ENCODE measurements at regions not wholly inside any gene's neighbourhood (a gene's known extent, or its start where the extent isn't known, plus 50 kb on each side); places are given as distances from the start of the nearest gene placed in this dataset.

GRCh38 chr2:138949517-138949916, 169.3 kb upstream of the NXPH2 start:
- TF ChIP-seq GATA3 (IDR thresholded peaks at IDR 0.05; ENCODE audit: low read depth, low read length) (no peak), GATA2 (IDR thresholded peaks at IDR 0.05; ENCODE audit: low read depth, low read length) (no peak)
